Left hindlimb (tissue), 1 donor: ENCODE measurements at regions not wholly inside any gene's neighbourhood (a gene's known extent, or its start where the extent isn't known, plus 50 kb on each side); places are given as distances from the start of the nearest gene placed in this dataset.
A peak's percentile ranks its signal among the peaks of the same experiment; 100 is the strongest.
"Not testable (repeated sequence)": the region's sequence is repeated elsewhere in the genome, so short reads cannot be mapped to it uniquely, and the experiment has no call there.

Experiments
- DNase-seq: peaks from one replicate; pipeline ENCODE4 v3.0.0-alpha.2; 2018

DNA sequence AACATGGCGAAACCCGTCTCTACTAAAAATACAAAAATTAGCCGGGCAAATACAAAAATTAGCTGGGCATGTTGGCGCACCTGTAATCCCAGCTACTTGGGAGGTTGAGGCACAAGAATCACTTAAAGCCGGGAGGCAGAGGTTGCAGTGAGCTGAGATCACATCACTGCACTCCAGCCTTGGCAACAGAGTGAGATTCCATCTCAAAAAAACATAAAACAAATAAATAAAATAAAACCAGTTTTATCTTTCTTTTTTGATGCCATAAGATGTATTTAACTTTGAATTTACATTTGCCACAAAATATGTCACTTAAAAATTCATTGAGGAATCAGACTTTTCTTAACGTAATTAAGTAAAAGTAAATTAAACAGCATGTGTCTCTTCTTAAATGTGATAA, 113.3 kb upstream of the ERRFI1 start:
- no peak for DNase-seq

DNA sequence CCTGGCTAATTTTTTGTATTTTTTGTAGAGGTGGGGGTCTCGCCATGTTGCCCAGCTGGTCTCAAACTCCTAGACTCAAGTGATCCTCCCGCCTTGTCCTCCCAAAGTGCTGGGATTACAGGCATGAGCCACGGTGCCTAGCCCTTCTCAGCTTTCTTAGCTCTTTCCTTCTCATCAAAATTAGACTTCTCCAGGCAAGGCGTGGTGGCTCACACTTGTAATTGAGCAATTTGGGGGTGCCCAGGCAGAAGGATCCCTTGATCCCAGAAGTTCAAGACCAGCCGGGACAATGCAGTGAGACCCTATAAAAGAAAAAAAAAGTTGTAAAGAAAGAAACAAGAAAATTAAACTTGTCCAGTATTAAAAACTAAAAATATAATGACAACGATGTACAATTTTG, 112.6 kb upstream of the ERRFI1 start:
- no peak for DNase-seq

DNA sequence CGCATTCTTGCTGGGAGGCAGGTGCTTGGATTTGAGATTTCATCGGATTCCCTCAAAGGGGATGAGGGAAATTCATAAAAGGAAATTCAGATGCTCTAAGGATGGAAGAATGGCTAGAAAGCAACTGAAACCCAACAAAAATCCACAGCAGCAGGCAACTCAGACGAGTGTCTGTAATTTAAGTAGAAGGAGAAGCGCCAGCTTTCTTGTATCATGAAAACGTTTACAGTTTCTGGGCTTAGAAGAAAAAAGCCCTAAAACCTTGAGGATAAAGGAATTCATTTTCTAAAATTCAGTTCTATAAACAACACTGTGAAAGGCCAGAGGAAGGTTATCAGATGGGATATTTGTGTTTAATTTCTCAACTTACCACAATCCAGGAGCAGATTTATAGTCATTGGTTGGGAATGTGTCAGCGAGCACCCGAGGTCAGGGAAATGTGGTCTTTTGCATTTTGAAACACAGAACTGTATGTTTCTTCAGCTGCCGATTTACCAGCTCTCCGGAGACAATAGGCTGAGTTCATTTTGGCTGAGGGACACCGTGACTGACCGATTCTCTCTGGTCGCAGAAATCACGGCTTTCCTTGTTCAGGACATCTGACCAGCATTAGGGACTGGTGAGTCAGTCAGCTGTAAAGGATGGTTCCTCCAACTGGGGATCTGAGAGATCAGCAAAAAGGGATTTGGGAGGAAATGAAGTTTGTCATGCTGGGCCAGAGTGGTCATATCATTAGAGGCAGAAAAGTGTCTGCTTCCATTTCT, 111.6 kb upstream of the ERRFI1 start:
- peak; percentile 63 for DNase-seq

DNA sequence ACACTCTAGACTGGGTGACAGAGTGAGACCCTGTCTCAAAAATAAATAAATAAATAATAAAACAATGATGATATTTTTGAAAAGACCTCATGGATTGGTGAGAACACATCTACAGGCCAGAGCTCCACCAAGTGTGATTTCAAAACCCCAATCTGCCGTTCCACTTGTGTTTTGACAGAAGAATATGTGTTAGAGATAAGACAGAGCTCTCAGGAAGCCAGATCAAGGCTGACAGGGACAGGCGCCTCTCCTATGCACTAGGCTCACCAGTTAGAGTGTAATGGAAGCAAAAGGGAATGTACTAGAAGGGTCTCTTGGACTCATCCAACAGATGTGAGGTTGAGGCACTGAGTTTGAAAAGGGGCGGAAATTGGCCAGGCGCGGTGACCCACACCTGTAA, 110.7 kb upstream of the ERRFI1 start:
- no peak for DNase-seq

DNA sequence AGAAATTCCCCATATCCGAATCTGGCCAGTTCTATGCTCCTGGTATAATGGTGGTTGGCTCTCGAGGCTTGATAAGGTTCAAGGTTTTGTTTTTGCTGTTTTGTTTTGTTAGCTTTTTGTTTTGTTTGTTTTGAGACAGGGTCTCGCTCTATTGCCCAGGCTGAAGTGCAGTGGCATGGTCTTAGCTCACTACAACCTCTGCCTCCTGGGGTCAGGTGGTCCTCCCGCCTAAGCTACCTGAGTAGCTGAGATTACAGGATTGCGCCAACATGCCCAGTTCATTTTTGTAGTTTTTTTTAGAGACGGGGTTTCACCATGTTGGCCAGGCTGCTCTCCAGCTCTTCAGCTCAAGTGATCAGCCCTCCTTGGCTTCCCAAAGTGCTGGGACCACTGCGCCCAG, 109.1 kb upstream of the ERRFI1 start:
- no peak for DNase-seq

DNA sequence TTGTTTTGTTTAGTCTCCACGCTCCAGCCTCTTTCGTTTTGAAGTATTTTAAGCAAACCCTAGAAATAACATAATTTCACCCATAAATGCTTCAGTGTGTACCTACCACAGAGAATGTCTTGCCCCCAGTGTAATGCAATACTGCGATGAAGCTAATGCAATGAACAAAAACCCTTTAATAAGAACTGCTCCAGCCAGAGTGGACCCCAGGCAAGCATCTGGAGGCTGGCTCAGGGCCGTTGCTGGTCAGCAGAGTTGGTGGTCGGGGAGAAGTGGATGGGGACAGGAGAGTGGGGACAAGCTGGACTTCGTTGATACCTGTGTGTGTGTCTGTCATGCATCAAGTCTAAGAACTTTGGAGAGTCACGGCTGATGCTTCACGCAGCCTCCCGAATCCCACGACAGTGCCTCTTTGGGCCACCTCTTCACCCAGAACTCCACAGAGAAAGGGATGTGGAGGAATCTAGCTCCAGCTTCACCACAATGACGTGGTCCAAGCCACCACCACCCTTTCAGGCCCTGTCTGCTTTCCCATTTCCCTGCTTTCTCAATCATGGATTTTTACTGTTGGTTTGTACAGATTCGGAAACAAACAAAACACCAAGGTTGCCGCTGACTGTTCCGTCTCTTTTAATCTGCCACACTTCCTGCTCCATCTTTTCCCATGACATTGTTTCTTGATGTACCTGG, 108.6 kb upstream of the ERRFI1 start:
- DNase-seq: no peak

DNA sequence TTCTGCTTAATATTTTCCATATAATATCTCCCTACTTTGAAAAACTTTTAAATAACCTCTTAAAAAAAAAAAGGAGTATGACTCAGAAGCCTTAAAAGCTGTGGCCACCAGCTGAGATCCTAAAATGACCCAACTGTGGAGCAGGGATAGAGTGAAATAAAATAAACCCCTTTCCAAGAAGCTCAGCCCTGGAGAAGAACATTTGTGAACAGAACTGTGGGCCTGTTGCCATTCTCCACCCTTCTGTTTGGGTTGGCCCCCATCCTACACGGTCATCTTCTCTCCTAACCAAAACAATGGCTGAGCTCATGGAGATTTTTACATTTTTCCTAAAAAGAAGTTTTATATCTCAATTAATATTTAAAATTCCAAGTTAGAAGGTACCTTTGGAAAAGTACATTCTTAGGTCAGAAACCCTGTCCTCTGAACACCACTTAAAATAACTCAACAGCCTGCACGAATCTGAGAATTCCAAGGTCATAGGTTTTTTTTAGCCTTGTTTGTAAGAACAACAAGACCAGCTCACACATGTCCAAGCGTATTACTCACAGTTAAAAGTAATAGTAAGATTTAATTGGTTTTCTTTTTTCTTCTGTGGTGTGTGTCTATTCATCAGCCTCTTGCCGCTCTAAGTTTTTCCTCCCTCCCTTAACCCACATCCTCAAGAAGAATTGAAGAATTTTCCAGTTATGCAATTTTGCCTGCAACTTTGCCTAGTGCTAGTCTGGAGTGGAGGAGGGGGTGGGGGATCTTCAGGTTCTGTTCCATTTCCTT, 107.7 kb upstream of the ERRFI1 start:
- DNase-seq: peak; percentile 80

DNA sequence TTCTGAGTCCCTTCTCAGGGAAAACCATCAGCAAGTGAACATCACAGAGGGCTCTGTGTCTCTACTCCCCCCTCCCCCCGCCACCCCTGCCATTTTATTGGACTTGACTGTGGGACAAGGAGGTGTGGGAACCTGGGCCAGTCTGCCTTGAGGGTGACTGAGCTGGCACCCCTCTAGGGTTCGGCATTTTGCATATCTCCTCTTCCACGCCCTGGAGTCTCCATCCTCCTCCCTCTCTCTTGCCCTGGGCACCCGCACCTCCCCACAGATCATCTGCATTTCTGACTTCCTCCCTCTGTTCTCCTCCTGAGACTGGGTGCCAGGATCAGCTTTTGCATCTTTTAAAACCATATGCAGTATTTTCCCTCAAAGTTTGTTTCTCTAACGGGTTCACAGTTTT, 107.1 kb upstream of the ERRFI1 start:
- DNase-seq: no peak

DNA sequence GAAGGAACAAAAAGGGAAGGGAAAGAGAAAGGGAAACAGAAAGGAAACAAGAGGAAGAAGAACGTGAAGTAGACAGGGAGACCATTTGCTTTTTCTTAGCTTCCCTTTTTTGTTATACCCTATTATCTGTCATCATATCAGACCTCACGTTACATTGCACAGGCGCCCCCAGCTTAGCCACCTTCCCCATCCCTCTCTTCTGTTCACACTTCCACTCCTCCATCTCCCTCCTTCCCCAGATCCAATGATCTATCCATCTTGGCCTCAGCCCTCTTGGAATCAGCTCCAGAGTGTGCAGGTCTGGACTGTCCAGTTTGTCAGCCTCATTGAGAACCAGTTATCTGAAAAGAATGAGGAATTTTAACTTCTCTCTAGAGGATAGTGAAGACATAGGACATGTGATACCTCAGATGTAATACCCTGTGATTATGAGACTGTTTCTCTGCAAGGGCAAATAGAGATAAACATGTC, 101.1 kb upstream of the ERRFI1 start:
- DNase-seq: no peak

DNA sequence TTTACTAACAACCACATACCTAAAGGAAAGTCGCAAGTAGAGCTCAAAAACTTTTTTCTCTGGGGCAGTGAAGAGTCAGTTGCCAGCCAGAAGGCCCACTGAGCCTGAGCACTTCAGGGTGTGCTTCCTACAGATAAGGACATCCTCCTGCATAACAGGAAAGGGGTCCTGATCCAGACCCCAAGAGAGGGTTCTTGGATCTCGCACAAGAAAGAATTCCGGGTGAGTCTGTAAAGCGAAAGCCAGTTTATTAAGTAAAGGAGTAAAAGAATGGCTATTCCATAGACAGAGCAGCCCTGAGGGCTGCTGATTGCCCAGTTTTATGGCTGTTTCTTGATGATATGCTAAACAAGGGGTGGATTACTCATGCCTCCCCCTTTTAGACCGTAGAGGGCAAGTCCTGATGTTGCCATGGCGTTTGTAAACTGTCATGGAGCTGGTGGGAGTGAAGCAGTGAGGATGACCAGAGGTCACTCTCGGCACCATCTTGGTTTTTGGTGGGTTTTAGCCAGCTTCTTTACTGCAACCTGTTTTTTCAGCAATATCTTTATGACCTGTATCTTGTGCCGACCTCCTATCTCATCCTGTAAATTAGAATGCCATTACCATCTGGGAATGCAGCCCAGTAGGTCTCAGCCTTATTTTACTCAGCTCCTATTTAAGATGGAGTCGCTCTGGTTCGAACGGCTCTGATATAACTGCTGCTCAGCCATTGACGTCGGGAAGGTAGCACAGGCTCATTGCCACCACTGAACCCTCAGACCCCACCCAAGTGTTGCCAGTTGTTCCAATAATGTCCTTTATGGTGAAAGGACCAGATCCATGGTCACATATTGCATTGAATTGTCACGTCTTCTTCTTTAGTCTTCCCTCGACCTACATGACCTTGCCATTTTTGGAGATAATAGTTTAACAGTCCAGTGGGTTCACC, 96.6 kb upstream of the ERRFI1 start:
- no peak for DNase-seq

DNA sequence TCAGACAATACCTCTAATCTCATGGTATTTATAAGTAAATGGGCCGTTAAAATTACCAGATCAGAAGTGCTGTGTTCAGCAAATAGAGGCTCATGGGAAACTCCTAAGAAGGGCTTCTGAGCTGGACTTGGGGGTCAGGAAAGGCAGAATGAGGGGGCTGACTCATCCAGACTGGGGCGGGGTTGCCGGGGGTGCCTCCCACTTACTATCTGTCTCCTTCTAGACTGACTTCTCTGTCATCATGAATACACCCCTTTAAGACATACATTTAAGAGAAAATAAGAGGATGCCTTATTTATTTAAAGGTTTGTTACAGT, 96.0 kb upstream of the ERRFI1 start:
- DNase-seq: no peak

DNA sequence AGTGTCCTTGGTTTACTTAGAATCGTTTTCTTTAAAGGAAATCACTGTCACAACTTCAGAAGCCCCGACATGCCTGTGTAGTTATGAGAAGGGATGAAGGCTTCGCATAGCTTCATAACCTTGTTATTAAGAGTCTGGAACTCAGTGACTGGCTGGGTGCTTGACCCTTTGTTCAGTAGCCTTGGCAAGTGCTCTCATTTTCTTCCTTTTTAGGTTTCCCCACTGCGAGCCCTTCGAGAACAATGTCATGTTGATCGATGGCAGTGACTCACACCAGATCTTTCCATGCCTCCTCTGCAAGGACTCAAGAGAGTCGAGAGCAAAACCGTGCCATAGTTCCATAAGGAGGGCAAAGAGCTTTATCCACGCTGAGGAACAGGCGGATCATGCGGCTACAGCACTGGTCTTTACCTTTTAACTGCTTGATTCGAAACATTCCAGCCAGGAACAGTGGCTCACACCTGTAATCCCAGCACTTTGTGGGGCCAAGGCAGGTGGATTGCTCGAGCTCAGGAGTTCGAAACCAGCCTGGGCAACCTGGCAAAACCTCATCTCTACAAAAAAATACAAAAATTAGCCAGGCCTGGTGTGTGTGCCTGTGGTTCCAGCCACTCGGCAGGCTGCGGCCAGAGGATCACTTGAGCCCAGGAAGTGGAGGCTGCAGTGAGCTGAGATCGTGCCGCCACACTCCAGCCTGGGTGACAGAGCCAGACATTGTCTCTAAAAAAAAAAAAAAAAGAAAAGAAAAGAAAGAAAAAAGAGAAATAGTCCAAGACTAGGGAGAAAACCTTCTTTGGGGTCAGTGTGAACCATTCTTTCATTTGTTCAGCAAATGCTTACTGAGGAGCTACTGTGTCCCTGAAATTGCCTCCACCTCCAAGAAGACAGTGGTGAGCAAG, 95.4 kb upstream of the ERRFI1 start:
- no peak for DNase-seq

DNA sequence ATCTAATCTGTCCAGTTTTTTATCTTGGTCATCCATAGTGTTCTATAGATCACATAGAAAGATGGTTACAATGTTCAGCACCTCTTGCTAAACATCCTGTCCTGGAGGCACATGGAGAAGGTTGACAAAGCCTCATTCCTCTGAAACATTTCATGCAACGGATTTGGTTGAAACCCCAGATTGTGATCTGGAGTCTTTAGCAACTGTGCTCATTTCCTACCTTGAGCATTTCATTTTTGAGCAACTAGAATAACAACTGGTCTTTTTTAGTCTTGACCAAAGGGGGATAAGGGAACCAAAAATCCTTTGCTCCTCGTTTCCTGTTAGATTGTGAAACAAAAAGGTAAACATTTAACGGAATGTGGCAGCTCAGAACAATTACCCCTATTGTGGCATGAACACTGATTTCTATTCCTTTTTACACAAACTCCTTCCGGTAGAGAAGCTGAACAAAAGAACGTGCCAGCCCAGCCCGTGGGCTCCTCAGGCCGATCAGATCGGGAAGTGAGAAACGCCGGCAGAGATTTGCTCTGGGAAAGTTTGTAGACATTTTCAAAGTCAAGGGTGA, 94.7 kb upstream of the ERRFI1 start:
- no peak for DNase-seq

DNA sequence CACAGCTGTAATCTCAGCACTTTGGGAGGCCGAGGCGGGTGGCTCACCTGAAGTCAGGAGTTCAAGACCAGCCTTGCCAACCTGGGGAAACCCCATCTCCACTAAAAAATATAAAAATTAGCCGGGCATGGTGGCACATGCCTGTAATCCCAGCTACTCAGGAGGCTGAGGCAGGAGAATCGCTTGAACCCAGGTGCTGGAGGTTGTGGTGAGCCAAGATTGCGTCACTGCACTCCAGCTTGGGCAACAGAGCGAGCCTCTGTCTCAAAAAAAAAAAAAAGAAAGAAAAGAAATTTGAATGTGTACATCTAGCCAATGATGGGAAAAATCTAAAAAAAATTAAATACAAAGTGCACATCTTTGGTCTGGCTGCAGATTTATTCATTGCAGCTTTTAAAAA, 92.6 kb upstream of the ERRFI1 start:
- DNase-seq: not testable (repeated sequence)

DNA sequence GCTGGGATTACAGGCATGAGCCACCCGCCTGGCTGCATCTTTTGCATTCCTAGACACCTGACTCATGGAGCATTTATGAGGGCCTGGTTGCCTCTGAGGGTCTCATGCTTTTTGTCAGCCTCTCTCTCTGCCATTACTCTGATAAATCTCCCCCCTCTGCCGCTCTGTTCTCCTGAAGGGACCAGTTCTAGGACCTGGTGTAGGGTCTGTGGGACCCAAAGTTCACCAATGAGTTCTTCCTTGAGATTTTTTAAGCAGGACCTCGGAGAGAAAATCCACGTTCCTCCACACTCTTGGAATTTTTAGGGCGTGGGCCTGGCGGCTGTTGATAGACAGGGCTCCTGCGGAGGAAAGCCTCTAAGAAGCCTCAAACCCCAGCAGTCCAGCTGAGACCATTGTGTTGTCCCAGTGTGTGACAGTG, 91.9 kb upstream of the ERRFI1 start:
- no peak for DNase-seq

DNA sequence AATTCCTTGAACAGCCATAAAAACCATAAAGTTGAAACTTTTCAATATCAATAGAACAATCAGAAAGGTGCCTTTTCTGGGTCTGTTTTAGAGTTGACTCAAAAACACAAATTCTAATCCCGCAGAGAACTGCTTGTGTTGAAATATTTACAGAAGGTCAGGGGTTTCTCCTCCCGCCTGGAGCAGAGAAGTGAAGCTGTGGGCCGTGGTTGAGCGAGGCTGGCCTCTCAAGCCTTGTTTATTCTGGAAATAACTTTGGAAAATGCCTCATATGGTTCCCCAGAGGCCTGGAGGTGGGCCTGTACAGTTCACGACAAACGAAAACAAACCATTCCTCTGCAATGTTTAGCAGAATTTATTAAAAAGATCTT, 90.8 kb upstream of the ERRFI1 start:
- DNase-seq: peak; percentile 81

DNA sequence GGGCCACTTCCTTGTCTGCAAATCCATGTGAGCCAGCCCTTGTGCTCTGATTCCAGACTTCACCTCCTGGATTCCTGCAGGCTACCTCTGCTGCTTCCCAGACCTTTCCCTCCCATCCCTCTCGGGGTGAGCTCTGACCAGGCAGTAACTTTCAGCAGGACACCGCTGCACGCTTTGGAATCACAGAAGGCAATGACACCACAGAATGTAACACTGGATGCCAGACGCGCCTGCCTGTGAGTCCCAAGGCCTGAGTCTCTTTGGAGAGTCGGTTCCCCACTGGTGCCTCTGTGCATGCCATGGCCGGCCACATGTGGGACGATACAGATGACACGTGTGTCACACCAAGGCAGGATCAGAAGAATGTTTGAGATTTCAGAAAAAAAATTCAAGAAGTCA, 89.7 kb upstream of the ERRFI1 start:
- no peak for DNase-seq

DNA sequence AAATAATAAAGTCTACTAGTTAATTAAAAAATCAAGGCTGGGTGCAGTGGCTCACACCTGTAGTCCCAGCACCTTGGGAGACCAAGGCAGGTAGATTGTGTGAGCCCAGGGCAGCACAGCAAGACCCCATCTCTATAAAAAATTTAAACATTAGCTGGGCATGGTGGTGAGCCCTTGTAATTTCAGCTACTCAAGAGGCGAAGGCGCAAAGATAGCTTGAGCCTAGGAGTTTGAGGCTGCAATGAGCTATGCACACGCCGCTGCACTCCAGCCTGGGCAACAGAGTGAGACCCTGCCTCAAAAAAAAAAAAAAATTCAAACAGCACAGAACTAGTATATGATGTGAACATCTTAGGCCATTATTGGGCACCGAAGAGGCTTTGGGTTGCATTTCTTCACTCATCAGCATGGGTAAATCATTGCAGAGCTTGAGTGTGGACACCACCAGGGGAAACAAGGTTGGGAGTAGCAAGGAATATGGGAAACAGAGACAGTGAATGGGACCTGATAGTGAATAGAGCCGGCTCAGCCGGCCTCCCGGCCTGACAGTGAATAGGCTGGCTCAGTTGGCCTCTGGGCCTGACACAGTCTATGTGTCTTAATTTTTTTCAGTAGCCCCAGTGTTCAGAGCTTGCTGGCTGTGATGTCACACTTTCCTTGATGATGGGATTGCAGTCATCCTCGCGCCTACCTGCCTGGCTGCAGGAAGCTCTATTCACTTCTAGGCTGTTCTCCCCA, 89.1 kb upstream of the ERRFI1 start:
- no peak for DNase-seq

DNA sequence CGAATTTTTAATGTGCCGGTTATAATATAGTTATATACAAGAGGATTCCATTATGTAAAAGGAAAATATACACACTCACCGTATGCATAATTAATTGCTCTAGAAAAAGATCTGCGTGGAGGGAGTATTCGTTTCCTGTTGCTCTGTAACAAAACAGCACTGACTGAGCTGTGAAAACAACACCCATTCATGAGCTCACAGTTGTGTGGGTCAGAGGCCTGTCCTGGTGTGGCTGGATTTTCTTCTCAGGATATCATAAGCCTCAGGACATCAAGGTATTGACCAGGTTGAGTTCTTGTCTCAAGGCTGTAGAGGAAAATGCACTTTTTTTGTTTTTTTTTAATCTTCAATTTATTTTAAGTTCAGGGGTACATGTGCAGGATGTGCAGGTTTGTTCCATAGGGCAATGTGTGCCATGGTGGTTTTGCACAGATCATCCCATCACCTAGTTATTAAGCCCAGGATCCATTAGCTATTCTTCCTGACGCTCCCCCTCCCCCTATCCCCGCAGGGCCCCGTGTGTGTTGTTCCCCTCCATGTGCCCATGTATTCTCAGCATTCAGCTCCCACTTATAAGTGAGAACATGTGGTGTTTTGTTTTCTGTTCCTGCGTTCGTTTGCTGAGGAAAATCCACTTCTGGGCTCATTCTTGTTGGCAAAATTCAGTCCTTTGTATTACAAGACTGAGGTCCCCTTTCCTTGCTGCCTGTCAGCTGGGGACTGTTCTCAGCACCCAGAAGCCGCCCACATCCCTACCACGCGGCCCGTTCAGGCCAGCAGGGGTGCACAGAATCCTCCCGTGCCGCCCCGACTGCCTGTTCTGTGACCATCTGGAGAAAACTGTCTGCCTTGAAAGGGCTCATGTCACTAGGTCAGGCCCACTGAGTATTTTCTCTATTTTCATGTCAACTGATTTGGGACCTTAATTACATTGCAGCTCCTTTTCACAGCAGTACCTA, 87.4 kb upstream of the ERRFI1 start:
- DNase-seq: no peak
